AG10803 (cell line): ENCODE measurements at regions not wholly inside any gene's neighbourhood (a gene's known extent, or its start where the extent isn't known, plus 50 kb on each side); places are given as distances from the start of the nearest gene placed in this dataset.

Experiments used
- DNase-seq: peaks from one replicate; pipeline ENCODE4 v3.0.0; 2010; ENCODE audit warnings: low read depth
- H3K4me3 ChIP-seq: 2 replicates; pipeline ENCODE4 v1.5.1; 2011; ENCODE audit warnings: mild to moderate bottlenecking, low read length, control low read depth
- CTCF ChIP-seq: conservative IDR thresholded peaks from 2 replicates; pipeline ENCODE4 v1.5.1; 2011; ENCODE audit warnings: mild to moderate bottlenecking, low read length, control low read depth, inconsistent platforms

- H3K4me3 ChIP-seq = no peak overlapping the region
- no peak for DNase-seq
- TF ChIP-seq CTCF = no peak
These were observed 91.7 kb downstream of the PPP1R2C start for GRCh38 chrX:42686296-42686695.

GRCh38 chrX:42684065-42684464 is 93.9 kb downstream of the PPP1R2C start:
- TF ChIP-seq CTCF = no peak
- H3K4me3 ChIP-seq = no peak overlapping the region
- no peak for DNase-seq

GRCh38 chrX:42680666-42681065 is 97.3 kb downstream of the PPP1R2C start:
- DNase-seq = peak; percentile 2

GRCh38 chrX:42678133-42678532 is 99.8 kb downstream of the PPP1R2C start:
- DNase-seq = peak; percentile 24
- TF ChIP-seq CTCF = no peak; the same call in 1 of the 2 replicates
- H3K4me3 ChIP-seq = no peak overlapping the region

More at GRCh38 chrX:42680666-42681065, 97.3 kb downstream of the PPP1R2C start:
- no peak overlapping the region for H3K4me3 ChIP-seq
- peak; percentile 13; the same call in 1 of the 2 replicates for TF ChIP-seq CTCF

- no peak overlapping the region for H3K4me3 ChIP-seq
- no peak for DNase-seq
- TF ChIP-seq CTCF = no peak
These were observed 104.6 kb downstream of the PPP1R2C start for GRCh38 chrX:42673301-42673810.

GRCh38 chrX:42664680-42665079 is 113.3 kb downstream of the PPP1R2C start:
- TF ChIP-seq CTCF = no peak
- no peak for DNase-seq
- no peak overlapping the region for H3K4me3 ChIP-seq

- no peak for TF ChIP-seq CTCF
These were observed 149.5 kb downstream of the PPP1R2C start for GRCh38 chrX:42628471-42628870.

More at GRCh38 chrX:42628471-42628870, 149.5 kb downstream of the PPP1R2C start:
- DNase-seq = no peak
- no peak overlapping the region for H3K4me3 ChIP-seq
